GM19324 (cell line): ENCODE measurements at regions not wholly inside any gene's neighbourhood (a gene's known extent, or its start where the extent isn't known, plus 50 kb on each side); places are given as distances from the start of the nearest gene placed in this dataset.

ENCODE experiments used
- ATAC-seq: cut with Tn5 transposase; IDR thresholded peaks from one replicate; pipeline ENCODE4 v1.9.1; 2021; ENCODE audit warnings: mild to moderate bottlenecking, moderate library complexity; ENCODE audit not compliant: unreplicated experiment, low FRiP score

DNA sequence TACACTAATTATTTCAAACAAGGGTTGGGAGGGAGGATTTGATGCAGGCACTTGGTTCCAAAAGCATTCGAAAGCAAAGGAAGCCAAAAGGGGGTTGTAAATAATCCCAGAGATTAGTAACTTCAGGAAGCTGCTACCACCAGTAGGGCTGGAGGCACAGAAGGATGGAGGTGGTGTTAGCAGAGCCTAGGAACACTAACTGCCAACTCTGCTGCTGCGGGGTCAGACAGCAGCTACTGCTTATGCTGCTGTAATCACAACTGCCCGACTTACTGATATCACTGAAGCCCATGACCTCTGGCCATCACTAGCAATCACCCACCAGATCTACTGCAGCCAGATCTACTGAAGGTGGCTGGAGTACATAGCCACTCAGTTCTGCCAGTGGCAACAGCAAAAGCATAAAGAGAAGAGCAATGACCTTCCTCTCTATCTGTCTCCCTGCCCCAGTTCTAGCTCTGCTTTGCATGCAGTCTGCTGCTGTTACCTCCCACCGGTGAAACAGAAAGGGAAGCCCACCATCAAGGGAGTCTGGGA is 408.5 kb downstream of the PLPP3 start:
- no peak for ATAC-seq

DNA sequence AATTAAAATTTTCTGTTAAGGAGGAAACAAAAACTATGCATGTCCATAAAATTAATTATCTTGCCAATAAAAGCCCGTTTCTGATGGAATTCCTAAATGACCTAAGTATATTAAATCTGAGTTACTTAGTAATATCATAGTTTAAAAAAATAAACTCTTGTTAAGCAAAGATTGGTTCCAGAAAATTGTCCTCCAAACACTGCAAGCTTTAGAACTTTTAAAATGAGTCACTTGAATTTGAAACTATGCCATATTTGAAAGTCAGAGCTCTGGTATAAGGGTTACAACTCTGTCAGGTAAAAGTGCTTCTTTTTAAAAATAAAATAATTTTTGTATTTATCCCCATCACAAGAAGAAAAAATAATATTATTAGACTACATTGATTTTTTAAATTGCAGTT is 409.5 kb downstream of the PLPP3 start:
- ATAC-seq, result no peak

DNA sequence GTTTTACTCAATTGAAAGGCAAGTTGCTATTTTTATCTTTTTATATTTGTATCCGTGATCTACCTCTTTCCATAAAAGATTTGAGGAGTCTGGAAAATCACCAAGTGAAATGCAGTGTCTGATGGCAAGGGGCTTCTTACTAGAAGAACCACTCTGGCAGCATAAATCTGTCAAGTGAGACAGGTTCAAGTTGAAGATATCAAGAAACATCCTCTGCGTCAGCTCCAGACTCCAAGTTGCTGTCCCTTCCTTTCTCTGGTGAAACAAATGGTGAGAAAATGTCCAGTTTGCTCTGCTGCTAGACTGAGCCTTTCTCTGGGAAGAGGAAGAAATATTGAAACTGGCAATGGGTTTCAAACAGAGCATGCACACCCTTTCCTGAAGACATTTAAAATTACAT is 411.2 kb downstream of the PLPP3 start:
- ATAC-seq, result no peak

DNA sequence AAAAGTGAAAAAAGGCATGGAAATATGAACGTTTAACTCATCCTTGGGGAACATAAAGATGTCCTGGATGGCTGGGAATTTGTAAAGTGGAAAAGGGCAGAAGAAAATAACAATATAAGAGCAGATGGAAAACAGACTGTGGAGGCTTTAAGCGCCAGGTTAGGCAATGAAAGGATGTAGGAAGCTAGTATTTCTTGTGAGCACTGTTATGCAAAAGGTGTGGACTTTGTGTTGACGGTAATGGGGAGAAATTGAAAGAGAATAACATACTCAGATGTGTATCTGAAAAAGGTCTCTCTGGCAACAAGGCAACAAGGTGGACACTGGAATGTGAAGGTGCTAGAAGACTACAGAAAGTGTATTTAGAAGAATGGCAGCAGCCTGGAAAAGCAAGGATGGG is 411.8 kb downstream of the PLPP3 start:
- ATAC-seq, result no peak

DNA sequence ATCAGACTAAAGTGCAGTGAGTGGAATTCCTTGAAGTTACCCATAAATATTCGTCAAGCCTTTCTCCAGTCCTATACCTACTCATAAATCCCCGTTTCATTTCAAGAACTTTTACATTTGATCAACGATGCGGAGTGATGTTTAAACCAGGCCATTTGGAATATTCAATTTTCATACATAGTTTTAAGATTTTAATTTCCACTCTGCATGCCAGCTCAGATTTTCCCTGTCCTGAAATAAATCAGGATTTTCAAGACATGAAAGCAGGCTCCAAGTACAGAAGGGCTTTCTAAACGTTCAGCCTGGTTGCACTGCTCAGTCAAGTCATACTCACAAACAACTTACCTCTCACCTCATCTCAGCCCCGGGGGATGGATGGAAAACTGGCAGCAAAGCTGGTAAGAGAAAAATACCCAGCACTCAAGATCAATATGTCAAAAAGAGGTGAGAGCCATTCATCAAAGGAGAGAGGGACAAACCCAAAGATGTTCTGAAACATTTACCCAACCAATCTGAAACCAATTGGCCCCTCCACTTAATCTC is 418.5 kb downstream of the PLPP3 start:
- no peak for ATAC-seq

DNA sequence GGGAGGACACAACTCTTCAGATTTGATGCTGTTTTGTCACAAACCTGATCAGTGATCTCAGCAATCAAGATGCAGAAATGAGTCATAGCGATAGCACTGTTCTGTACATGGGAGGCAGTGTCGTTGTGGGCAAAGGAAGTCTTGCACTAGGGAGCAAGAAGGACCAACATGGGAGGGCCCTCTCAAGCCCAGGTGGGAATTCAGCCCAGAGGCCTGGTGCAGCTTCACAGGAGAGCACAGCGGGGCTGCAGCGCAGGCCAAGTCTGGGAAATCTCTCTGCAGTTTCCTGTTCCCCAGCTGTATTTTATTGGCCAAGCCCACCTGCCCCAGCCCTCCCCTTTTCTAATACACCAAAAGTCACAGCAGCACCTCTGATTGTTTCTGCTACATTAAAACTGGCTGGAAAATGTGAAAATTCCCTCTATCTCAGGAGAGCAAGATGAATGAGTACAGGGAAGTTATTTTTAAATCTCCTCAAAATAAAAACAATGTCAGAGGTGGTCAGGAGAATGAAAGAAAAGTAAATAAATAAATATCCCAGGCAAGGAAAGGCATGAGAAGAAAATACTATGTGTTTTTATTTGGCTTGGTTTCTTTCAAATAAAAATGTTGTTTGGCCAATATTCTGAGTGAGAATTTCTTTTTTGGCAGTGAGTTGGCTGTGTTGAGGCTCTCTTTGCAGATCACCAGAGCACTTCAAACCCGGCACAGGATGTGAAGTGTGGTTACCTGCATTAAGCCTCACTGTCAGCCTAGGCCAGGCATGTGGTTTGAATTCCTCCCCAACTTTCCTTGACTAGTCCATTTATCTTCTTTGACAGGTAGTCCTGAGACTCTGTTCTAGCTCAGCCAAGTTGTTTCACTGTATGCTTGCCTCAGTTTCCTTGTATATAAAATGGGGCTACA is 422.1 kb downstream of the PLPP3 start:
- no peak for ATAC-seq

GRCh38 chr1:56153276-56153675 is 426.1 kb downstream of the PLPP3 start:
- ATAC-seq, result no peak

DNA sequence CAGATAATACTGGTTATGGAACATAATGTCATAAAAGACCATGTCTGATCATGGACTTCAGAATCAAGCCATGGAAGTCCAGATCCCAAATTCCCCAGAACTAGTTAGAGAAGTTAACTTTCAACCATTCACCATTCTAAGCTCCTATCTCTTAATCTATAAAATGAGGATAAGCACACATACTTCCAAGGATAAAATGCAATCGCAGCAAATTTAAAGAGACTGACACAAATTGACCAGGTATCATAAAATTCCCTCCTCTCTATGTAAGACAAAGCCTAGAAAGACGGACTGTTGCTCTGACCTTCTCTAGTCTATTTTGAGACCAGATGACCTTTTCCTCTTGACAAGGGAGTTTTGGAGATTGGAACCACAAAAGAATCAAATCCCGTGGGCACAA is 426.7 kb downstream of the PLPP3 start:
- ATAC-seq, result no peak

DNA sequence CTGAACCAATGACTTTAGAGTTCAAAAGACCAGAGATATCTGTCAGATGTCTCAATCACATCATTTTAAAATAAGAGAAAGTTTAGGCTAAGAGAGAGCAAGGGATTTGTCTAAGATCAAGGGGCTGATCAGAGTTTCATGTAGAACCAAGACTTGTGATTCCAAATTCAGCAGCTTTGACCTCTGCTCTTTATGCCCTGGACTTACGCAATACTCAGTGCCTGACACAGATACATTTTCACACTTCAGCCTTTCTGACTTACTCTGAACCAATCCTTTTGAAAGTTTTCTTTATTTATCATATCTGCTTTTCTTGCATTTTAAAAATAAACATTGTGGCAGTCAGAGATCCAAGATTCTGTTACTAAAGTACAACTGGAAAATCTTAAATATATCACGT is 428.0 kb downstream of the PLPP3 start:
- ATAC-seq, result no peak

DNA sequence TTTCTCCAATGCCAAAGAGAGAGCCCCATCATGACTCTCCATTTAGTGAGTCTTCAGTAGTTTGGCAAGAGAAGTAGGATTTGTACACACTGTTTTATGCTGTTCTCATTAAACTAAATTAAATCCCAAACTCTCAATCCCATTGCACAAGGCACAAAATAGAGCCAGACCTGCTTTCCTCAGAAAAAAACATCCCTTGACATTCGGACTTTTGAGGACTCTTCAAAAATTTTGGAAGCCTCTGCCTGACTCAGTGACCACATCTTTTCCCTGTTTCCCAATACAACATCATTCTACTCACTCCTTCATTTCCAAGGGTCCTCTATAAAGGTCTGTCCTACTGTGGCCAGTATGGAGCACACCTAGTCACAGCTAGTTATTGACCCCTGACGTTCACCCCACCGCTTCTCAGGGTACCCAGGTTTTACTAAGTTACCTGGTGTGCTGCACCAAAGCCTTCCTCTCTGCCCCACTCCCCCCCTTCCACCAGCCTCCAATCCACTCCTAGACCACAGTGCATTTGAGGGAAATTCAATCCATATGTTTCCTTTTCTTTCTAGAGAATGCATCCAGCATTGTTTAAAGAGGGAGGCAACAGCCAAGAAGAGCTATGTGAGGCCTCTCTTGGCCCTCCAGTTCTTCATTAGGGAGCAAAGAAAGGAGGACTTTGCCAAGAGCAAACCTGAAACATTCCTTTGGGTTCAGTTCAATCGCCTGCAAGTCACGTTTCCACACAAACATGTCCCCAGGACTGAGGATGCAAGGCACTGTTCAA is 428.7 kb downstream of the PLPP3 start:
- no peak for ATAC-seq

DNA sequence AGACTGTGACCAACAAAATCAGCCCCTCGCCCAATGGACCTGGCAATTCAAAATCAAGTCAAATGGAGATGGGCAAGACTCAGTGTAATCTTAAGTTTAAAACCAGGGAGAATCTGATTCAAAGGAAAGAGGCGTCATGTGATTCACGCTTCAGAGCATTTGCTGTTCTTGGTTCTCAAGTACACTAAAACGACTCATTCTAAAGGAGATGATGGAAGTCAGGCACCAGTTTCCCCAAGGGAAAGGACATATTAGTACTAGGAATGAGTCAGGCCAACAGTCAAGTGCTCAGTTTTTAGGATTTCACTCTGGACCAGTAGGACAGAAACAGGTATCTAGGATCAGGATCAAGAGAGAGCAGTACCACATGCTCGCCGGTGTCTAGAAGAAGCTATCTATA is 429.6 kb downstream of the PLPP3 start:
- ATAC-seq, result no peak

- ATAC-seq, result no peak
Observed at GRCh38 chr1:56148326-56149193, 430.8 kb downstream of the PLPP3 start.

- no peak for ATAC-seq
Observed at GRCh38 chr1:56147459-56147858, 431.9 kb downstream of the PLPP3 start.

DNA sequence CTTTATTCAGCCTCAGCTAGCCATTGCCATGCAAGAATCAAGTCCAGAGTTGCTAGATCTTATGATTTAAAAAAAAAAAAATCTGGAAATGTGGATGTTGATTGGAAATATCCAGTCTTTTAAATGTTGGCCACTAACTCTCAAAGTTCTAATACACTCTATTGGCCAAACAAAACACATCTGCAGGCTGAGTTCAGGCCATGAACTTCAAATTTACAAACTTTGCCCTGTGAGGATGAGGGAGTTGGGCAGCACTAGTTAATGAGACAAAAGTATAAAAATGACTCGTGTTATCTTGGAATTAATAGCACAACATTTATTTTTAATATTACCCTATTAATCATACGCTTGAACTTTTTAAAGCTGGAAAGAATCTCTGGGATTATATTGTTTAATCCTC is 432.3 kb downstream of the PLPP3 start:
- no peak for ATAC-seq

DNA sequence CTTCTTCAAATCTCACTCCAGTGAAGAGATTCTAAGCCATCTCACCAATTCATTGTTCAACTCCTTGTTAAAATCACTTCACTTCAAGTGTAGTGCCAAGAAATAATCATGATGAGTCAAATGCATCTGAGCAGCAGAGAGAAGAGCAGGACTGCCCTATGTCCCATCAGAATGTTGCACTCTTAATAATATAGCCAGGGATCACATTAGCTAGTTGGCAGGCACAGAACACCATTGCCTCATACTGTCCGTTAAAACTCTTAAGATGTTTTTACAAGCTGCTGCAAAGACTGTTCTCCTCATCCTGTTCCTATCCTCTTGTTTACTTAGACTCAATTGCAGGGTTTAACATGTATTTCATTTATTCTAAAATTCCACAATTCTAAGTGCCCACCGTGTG is 432.9 kb downstream of the PLPP3 start:
- no peak for ATAC-seq

GRCh38 chr1:56145581-56145980 is 433.8 kb downstream of the PLPP3 start:
- ATAC-seq, result no peak

DNA sequence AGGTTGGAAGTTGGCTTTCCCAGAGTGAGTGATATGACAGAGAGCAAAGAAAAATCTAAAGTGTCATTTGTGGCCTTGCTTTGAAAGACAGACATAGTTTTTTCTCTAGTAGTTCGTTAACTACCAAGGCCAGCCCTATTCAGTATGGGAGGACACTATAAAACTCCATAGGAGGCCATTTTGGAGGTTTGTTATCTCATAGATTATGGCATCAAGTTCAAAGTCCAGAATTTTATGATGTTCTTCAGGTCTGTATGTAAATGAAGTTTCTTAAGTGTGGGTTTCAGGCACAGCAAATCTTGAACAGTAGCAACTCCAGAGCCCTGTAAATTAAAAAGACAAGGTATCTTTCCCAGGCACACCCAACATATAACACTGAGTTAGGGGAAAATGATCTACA is 437.1 kb downstream of the PLPP3 start:
- no peak for ATAC-seq

DNA sequence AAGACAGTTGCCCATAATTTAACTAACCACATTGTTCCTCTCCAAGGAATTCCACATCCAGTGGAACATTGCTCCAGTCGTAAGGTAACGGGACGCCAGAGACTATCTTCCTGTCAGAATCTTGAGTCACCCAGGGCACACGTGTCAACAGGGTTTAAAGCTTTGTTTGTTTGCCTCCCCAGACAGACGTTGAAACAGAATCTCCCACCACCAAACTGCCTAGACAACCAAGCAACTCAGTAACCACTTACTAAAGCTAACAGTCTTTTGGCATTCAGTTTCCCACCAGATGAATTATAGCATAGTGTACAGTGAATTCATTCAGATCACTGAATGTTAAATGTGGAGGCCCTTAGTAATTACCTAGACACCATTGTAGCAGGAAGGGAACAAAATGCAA is 439.5 kb downstream of the PLPP3 start:
- ATAC-seq, result no peak

DNA sequence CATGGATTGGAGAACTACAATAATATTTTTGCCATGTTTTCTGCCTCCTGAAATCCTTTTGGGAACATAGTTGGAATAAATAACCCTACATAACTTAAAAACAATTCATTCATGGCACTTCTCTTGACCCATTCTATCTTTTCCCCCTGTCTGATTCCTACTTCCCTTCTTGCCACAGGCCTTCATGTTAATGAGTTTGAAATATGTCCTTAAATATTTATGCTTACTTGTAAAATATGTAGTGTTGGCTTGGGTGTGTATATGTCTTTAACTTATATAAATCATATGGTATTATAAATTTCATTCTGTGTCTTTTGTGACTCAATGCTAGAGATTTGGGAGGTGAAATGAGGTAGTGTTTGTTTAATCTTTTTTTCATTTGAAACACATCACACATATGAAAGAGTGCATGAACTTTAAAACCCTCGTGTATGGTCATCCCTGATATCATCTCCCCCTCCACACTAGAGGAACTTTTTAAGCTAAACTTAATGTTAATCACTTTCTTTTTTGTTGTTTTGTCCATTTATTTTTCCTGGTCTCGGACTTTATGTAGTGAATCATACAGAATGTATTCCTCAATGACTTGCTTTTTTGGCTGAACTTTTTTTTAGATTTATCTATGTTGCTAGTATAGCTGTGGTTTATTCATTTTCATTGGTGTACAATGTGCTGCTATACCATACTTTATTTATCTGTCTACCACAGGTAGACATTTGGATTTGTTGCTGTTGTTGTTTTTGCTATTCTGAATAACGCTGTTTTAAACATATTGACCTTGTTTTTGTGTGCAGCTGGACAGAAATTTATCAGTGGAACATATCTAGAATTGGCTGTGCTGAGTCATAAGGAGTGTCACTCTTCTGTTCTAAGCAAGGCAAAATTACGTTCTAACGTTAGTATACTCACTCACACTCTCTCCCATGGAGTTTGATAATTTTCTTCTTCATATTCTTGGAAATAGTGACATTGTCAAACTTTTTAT is 441.6 kb downstream of the PLPP3 start:
- ATAC-seq, result no peak
